HUES64 (cell line): ENCODE measurements at regions not wholly inside any gene's neighbourhood (a gene's known extent, or its start where the extent isn't known, plus 50 kb on each side); places are given as distances from the start of the nearest gene placed in this dataset.
"Not testable (repeated sequence)": the region's sequence is repeated elsewhere in the genome, so short reads cannot be mapped to it uniquely, and the experiment has no call there.

Source experiments
- H3K27ac ChIP-seq: 2 replicates; pipeline ENCODE4 v1.7.0; 2013; ENCODE audit warnings: low read depth, low read length, inconsistent platforms
- H3K27me3 ChIP-seq: 2 replicates; pipeline ENCODE4 v1.6.1; 2013; ENCODE audit warnings: mild to moderate bottlenecking, low read length; ENCODE audit not compliant: insufficient read depth
- H3K36me3 ChIP-seq: 2 replicates; pipeline ENCODE4 v1.6.1; 2013; ENCODE audit warnings: mild to moderate bottlenecking, low read length; ENCODE audit not compliant: insufficient read depth
- H3K4me1 ChIP-seq: 2 replicates; pipeline ENCODE4 v1.6.1; 2013; ENCODE audit warnings: mild to moderate bottlenecking, low read length, moderate library complexity; ENCODE audit not compliant: insufficient read depth
- H3K4me3 ChIP-seq: 2 replicates; pipeline ENCODE4 v1.5.1; 2013; ENCODE audit warnings: mild to moderate bottlenecking, low read length, moderate library complexity
- H3K9ac ChIP-seq: 2 replicates; pipeline ENCODE4 v1.6.1; 2013; ENCODE audit warnings: mild to moderate bottlenecking, low read depth, low read length
- H3K9me3 ChIP-seq: 2 replicates; pipeline ENCODE4 v1.6.1; 2013; ENCODE audit warnings: low read depth, low read length; ENCODE audit not compliant: insufficient read depth
- WGBS: fragments of 150-250, 120-280 bp; methylation state at CpG from one replicate; pipeline ENCODE4 v1.1.7; 2013; ENCODE audit warnings: missing lambda C conversion rate; 5-methylcytosine and 5-hydroxymethylcytosine counted together

GRCh38 chr21:17185674-17186073 is 327.2 kb upstream of the CXADR start:
- Histone ChIP-seq H3K27ac (no peak overlapping the region), H3K27me3 (no peaks in the 10 kb centered on the region), H3K9ac (no peak overlapping the region), H3K9me3 (0 out of 2 replicates have a peak, but pooled peaks cover 1% of the 10 kb centered on the region), H3K36me3 (no peaks in the 10 kb centered on the region), H3K4me1 (no peaks in the 10 kb centered on the region), H3K4me3 (no peak overlapping the region)
- 96% methylated on average over 3 of the region's 3 CpGs for WGBS

- no peak overlapping the region for H3K9ac ChIP-seq
- no peaks in the 10 kb centered on the region for H3K27me3 ChIP-seq
- peaks cover 15% of the 10 kb centered on the region for H3K9me3 ChIP-seq
- H3K36me3 ChIP-seq: no peaks in the 10 kb centered on the region
- no peak overlapping the region for H3K27ac ChIP-seq
- no peaks in the 10 kb centered on the region for H3K4me1 ChIP-seq
- no peak overlapping the region for H3K4me3 ChIP-seq
- WGBS: 92% methylated on average over 1 of the region's 2 CpGs
These were observed 322.9 kb upstream of the CXADR start for GRCh38 chr21:17189963-17190362.

- H3K4me3 ChIP-seq: no peak overlapping the region
- 93% methylated on average over 1 of the region's 1 CpG for WGBS
- peaks cover 15% of the 10 kb centered on the region for H3K9me3 ChIP-seq
- no peak overlapping the region for H3K27ac ChIP-seq
- no peaks in the 10 kb centered on the region for H3K27me3 ChIP-seq
- no peaks in the 10 kb centered on the region for H3K4me1 ChIP-seq
- H3K9ac ChIP-seq: no peak overlapping the region
- H3K36me3 ChIP-seq: no peaks in the 10 kb centered on the region
These were observed 321.4 kb upstream of the CXADR start for GRCh38 chr21:17191346-17191993.

- no peak overlapping the region for H3K27ac ChIP-seq
- no peak overlapping the region for H3K9ac ChIP-seq
- no peaks in the 10 kb centered on the region for H3K4me1 ChIP-seq
- H3K4me3 ChIP-seq: no peak overlapping the region
- no peaks in the 10 kb centered on the region for H3K36me3 ChIP-seq
- H3K9me3 ChIP-seq: peaks cover 15% of the 10 kb centered on the region
- H3K27me3 ChIP-seq: no peaks in the 10 kb centered on the region
- WGBS: 97% methylated on average over 1 of the region's 1 CpG
These were observed 317.5 kb upstream of the CXADR start for GRCh38 chr21:17195351-17195750.

GRCh38 chr21:17195976-17196375 is 316.9 kb upstream of the CXADR start:
- no peak overlapping the region for H3K9ac ChIP-seq
- 94% methylated on average over 1 of the region's 1 CpG for WGBS

GRCh38 chr21:17196623-17197022 is 316.2 kb upstream of the CXADR start:
- no peak overlapping the region for H3K9ac ChIP-seq
- H3K27ac ChIP-seq: no peak overlapping the region
- no peaks in the 10 kb centered on the region for H3K4me1 ChIP-seq
- H3K36me3 ChIP-seq: no peaks in the 10 kb centered on the region
- 100% methylated on average over 2 of the region's 2 CpGs for WGBS
- H3K4me3 ChIP-seq: no peak overlapping the region
- H3K9me3 ChIP-seq: peaks cover 4% of the 10 kb centered on the region; the same call in 1 of the 2 replicates
- no peaks in the 10 kb centered on the region for H3K27me3 ChIP-seq

More at GRCh38 chr21:17195976-17196375, 316.9 kb upstream of the CXADR start:
- Histone ChIP-seq H3K9me3 (peaks cover 10% of the 10 kb centered on the region), H3K4me1 (no peaks in the 10 kb centered on the region), H3K4me3 (no peak overlapping the region), H3K36me3 (no peaks in the 10 kb centered on the region), H3K27ac (no peak overlapping the region), H3K27me3 (no peaks in the 10 kb centered on the region)

GRCh38 chr21:17197996-17198395 is 314.8 kb upstream of the CXADR start:
- no peaks in the 10 kb centered on the region for H3K36me3 ChIP-seq
- WGBS: 92% methylated on average over 1 of the region's 1 CpG
- no peaks in the 10 kb centered on the region; the same call in 1 of the 2 replicates for H3K9me3 ChIP-seq
- H3K4me3 ChIP-seq: no peak overlapping the region
- no peaks in the 10 kb centered on the region for H3K4me1 ChIP-seq
- H3K27ac ChIP-seq: no peak overlapping the region
- H3K27me3 ChIP-seq: no peaks in the 10 kb centered on the region
- no peak overlapping the region for H3K9ac ChIP-seq

- WGBS: 86% methylated on average over 2 of the region's 2 CpGs
- no peaks in the 10 kb centered on the region for H3K4me1 ChIP-seq
- no peak overlapping the region for H3K9ac ChIP-seq
- H3K9me3 ChIP-seq: no peaks in the 10 kb centered on the region
- no peak overlapping the region for H3K27ac ChIP-seq
- H3K27me3 ChIP-seq: no peaks in the 10 kb centered on the region
- no peak overlapping the region for H3K4me3 ChIP-seq
- no peaks in the 10 kb centered on the region for H3K36me3 ChIP-seq
These were observed 312.6 kb upstream of the CXADR start for GRCh38 chr21:17200250-17200649.

GRCh38 chr21:17201741-17202260 is 311.0 kb upstream of the CXADR start:
- Histone ChIP-seq H3K9me3 (no peaks in the 10 kb centered on the region), H3K9ac (no peak overlapping the region), H3K27ac (no peak overlapping the region), H3K27me3 (no peaks in the 10 kb centered on the region), H3K4me3 (no peak overlapping the region), H3K36me3 (no peaks in the 10 kb centered on the region), H3K4me1 (no peaks in the 10 kb centered on the region)
- 91% methylated on average over 2 of the region's 2 CpGs for WGBS

- Histone ChIP-seq H3K9ac (no peak overlapping the region), H3K36me3 (no peaks in the 10 kb centered on the region), H3K4me3 (no peak overlapping the region), H3K27ac (no peak overlapping the region), H3K27me3 (no peaks in the 10 kb centered on the region), H3K9me3 (no peaks in the 10 kb centered on the region), H3K4me1 (no peaks in the 10 kb centered on the region)
- WGBS: 96% methylated on average over 2 of the region's 3 CpGs
These were observed 298.0 kb upstream of the CXADR start for GRCh38 chr21:17214801-17215200.

GRCh38 chr21:17219050-17219449 is 293.8 kb upstream of the CXADR start:
- H3K36me3 ChIP-seq, H3K27ac ChIP-seq, H3K4me1 ChIP-seq, H3K9ac ChIP-seq, H3K4me3 ChIP-seq, H3K27me3 ChIP-seq, H3K9me3 ChIP-seq: not testable (repeated sequence)
- 100% methylated on average over 1 of the region's 1 CpG for WGBS

- Histone ChIP-seq H3K9me3 (no peaks in the 10 kb centered on the region), H3K4me3 (no peak overlapping the region), H3K27me3 (no peaks in the 10 kb centered on the region), H3K4me1 (no peaks in the 10 kb centered on the region), H3K9ac (no peak overlapping the region), H3K36me3 (no peaks in the 10 kb centered on the region), H3K27ac (no peak overlapping the region)
- 100% methylated on average over 2 of the region's 2 CpGs for WGBS
These were observed 281.7 kb upstream of the CXADR start for GRCh38 chr21:17231124-17231523.
